Endothelial cell of umbilical vein (primary cell): ENCODE measurements at regions not wholly inside any gene's neighbourhood (a gene's known extent, or its start where the extent isn't known, plus 50 kb on each side); places are given as distances from the start of the nearest gene placed in this dataset.

Experiments
- BruUV-seq: library from RNA; stranded (reverse); fragments of 400-500 nt; replicated peaks from 2 replicates; lab custom pipeline; 2021; lab: Mats Ljungman, UMichigan
- CTCF ChIA-PET: fragments of 300-600, 350-600 bp; sonication (Branson Sonifier 250); formaldehyde crosslinking; loops from one replicate; lab custom pipeline; 2021; ENCODE audit warnings: antibody characterized with exemption, inconsistent platforms; lab: Charles Lee
- POLR2A ChIA-PET: fragments of 300-600, 350-600 bp; sonication (Branson Sonifier 250); formaldehyde crosslinking; loops from one replicate; lab custom pipeline; 2021; ENCODE audit warnings: antibody characterized with exemption, inconsistent platforms; lab: Charles Lee
- DNase-seq: peaks from one replicate; pipeline ENCODE4 v3.0.0-alpha.2; 2011; ENCODE audit warnings: low read depth, low spot score
- FAIRE-seq: peaks from 2 replicates; lab custom pipeline; 2011; peaks lifted over from hg19 to GRCh38; lab: Jason Lieb, UNC
- H2AFZ ChIP-seq: 2 replicates; pipeline ENCODE4 v1.6.0; 2012; ENCODE audit warnings: low read depth, low read length, control low read depth, inconsistent platforms
- H3K27ac ChIP-seq: 2 replicates; pipeline ENCODE4 v1.5.1; 2011; ENCODE audit warnings: low read depth, mild to moderate bottlenecking, control low read depth, low read length, moderate library complexity; ENCODE audit not compliant: insufficient read depth
- H3K27me3 ChIP-seq, 2 experiments: 2 replicates each; pipeline versions ENCODE4 v1.6.0 to v1.6.1; 2011; ENCODE audit warnings: low read length in 2 of 2, mixed read lengths in 1 of 2; ENCODE audit not compliant: control insufficient read depth in 2 of 2, insufficient read depth in 2 of 2
- H3K36me3 ChIP-seq, 2 experiments: 2 replicates in 1 of 2; 3 replicates in 1 of 2; pipeline ENCODE4 v1.5.1; 2011; ENCODE audit warnings: low read length in 2 of 2, mild to moderate bottlenecking in 1 of 2, moderate library complexity in 1 of 2; ENCODE audit not compliant: control insufficient read depth in 2 of 2, insufficient read depth in 2 of 2; ENCODE audit errors: extremely low read depth in 1 of 2
- H3K4me1 ChIP-seq: 3 replicates; pipeline ENCODE4 v1.5.1; 2011; ENCODE audit warnings: mild to moderate bottlenecking, low read length; ENCODE audit not compliant: control insufficient read depth, insufficient read depth; ENCODE audit errors: extremely low read depth
- H3K4me2 ChIP-seq: 2 replicates; pipeline ENCODE4 v1.6.1; 2011; ENCODE audit warnings: low read length, control low read depth, mixed read lengths; ENCODE audit not compliant: insufficient read depth
- H3K4me3 ChIP-seq, 3 experiments: fragments of 200-600 bp in 1 of 3; sonication (generic), shearing (Covaris generic) in 1 of 3; replicated peaks in 1 of 3; 2 replicates each; pipeline ENCODE4 v1.5.1; 2011 to 2016; ENCODE audit warnings: control low read depth in 3 of 3, low read length in 3 of 3, mild to moderate bottlenecking in 2 of 3, inconsistent platforms in 1 of 3, low read depth in 1 of 3, moderate library complexity in 1 of 3; ENCODE audit not compliant: insufficient read depth in 1 of 3
- H3K79me2 ChIP-seq: 2 replicates; pipeline ENCODE4 v1.6.0; 2012; ENCODE audit warnings: low read length, inconsistent platforms; ENCODE audit not compliant: control insufficient read depth, insufficient read depth
- H3K9ac ChIP-seq: replicated peaks from 2 replicates; pipeline ENCODE3; 2011; ENCODE audit warnings: low read length, control low read depth; ENCODE audit not compliant: insufficient read depth; ENCODE audit errors: extremely low read depth
- H3K9me1 ChIP-seq: replicated peaks from 3 replicates; pipeline ENCODE4 v1.6.0; 2011; ENCODE audit warnings: mild to moderate bottlenecking, low read length; ENCODE audit not compliant: control insufficient read depth, insufficient read depth; ENCODE audit errors: extremely low read depth
- H3K9me3 ChIP-seq: replicated peaks from 2 replicates; pipeline ENCODE4 v1.5.1; 2012; ENCODE audit warnings: low read length, inconsistent platforms; ENCODE audit not compliant: control insufficient read depth, insufficient read depth
- H4K20me1 ChIP-seq: replicated peaks from 2 replicates; pipeline ENCODE3; 2011; ENCODE audit warnings: mild to moderate bottlenecking, low read length; ENCODE audit not compliant: control insufficient read depth, insufficient read depth; ENCODE audit errors: extremely low read depth
- CTCF ChIP-seq, 2 donors: IDR thresholded peaks; 1 replicate in 1 of 2; 2 replicates in 1 of 2; pipeline ENCODE4 v1.5.1; 2011; ENCODE audit warnings: low read length in 2 of 2, mild to moderate bottlenecking in 2 of 2, moderate library complexity in 2 of 2, control low read depth in 1 of 2, inconsistent platforms in 1 of 2, low read depth in 1 of 2; ENCODE audit not compliant: insufficient read depth in 1 of 2; ENCODE audit errors: extremely low read depth in 1 of 2
- EZH2 ChIP-seq: IDR thresholded peaks from 2 replicates; pipeline ENCODE4 v1.6.1; 2012; ENCODE audit warnings: borderline replicate concordance, low read depth, mild to moderate bottlenecking, moderate library complexity, low read length, inconsistent platforms; ENCODE audit not compliant: severe bottlenecking
- FOS ChIP-seq: IDR thresholded peaks from 2 replicates; pipeline ENCODE4 v1.6.1; 2011; ENCODE audit warnings: mild to moderate bottlenecking, low read length, moderate library complexity, borderline replicate concordance; ENCODE audit not compliant: insufficient read depth
- GATA2 ChIP-seq: IDR thresholded peaks from 2 replicates; pipeline ENCODE4 v1.7.0; 2011; ENCODE audit warnings: low read depth, mild to moderate bottlenecking, moderate library complexity, mixed read lengths, low read length; ENCODE audit not compliant: insufficient read length, insufficient read depth
- JUN ChIP-seq: IDR thresholded peaks from 2 replicates; pipeline ENCODE4 v1.6.1; 2011; ENCODE audit warnings: borderline replicate concordance, low read depth; ENCODE audit not compliant: insufficient read length, insufficient read depth
- MAX ChIP-seq: IDR thresholded peaks from 2 replicates; pipeline ENCODE4 v1.6.1; 2011; ENCODE audit not compliant: insufficient read depth, insufficient read length
- MYC ChIP-seq: IDR thresholded peaks from one replicate; pipeline ENCODE4 v1.6.1; 2011; ENCODE audit warnings: mild to moderate bottlenecking, low read depth, low read length
- POLR2A ChIP-seq: IDR thresholded peaks from 2 replicates; pipeline ENCODE4 v1.6.1; 2012; ENCODE audit warnings: low read depth, mild to moderate bottlenecking, control low read depth, low read length
- POLR2AphosphoS5 ChIP-seq: IDR thresholded peaks from 2 replicates; pipeline ENCODE4 v1.6.1; 2012; ENCODE audit warnings: low read depth, mild to moderate bottlenecking, control low read depth, low read length, moderate library complexity; ENCODE audit not compliant: insufficient read depth
- dilution Hi-C: fragments of 300-500 bp; cut with MboI; formaldehyde crosslinking; loops from one replicate; pipeline ENCODE4 v1.15.0; 2019; ENCODE audit warnings: low sequenced_read_pairs; ENCODE audit not compliant: extremely low pct_ligation_motif_present
- intact Hi-C: fragments of 100-400 bp; cut with micrococcal nuclease; formaldehyde crosslinking; loops from one replicate; pipeline ENCODE4 v1.10.0; 2022

GRCh38 chr7:157479326-157479725 is 142.5 kb downstream of the DNAJB6 start:
- Histone ChIP-seq H3K9ac (no peak overlapping the region), H3K36me3 (no peaks in the 10 kb centered on the region), H3K9me1 (no peaks in the 10 kb centered on the region), H3K27ac (no peak overlapping the region), H3K27me3 (no peaks in the 10 kb centered on the region), H4K20me1 (no peaks in the 10 kb centered on the region), H3K4me1 (no peaks in the 10 kb centered on the region), H2AFZ (no peak overlapping the region), H3K4me2 (no peak overlapping the region), H3K4me3 (no peak overlapping the region), H3K9me3 (no peaks in the 10 kb centered on the region), H3K79me2 (no peaks in the 10 kb centered on the region)
- intact Hi-C loops: no loop called here
- TF ChIP-seq POLR2A: no peak
- TF ChIP-seq MAX: no peak
- TF ChIP-seq FOS: no peak
- no peak for TF ChIP-seq EZH2
- no peak for TF ChIP-seq GATA2
- TF ChIP-seq POLR2AphosphoS5: no peak
- no peak for TF ChIP-seq CTCF (IDR thresholded peaks at IDR 0.05; ENCODE audit: extremely low read depth in 1 of 2, insufficient read depth in 1 of 2, low read depth in 1 of 2, low read length in 2 of 2)
- TF ChIP-seq JUN: no peak
- no peak for TF ChIP-seq MYC
- ChIA-PET POLR2A (no interaction called here), CTCF (no interaction called here)
- no TSS peak for BruUV-seq
- no peak for DNase-seq
- FAIRE-seq: no peak
- dilution Hi-C loops: no loop called here
